HTR-8/SVneo (cell line): ENCODE measurements at regions not wholly inside any gene's neighbourhood (a gene's known extent, or its start where the extent isn't known, plus 50 kb on each side); places are given as distances from the start of the nearest gene placed in this dataset.

Source experiments
- DNase-seq: peaks from one replicate; pipeline ENCODE4 v3.0.0; 2011; ENCODE audit warnings: low spot score, mixed read lengths; ENCODE audit not compliant: insufficient read length
- FAIRE-seq: peaks from 2 replicates; lab custom pipeline; 2011; peaks lifted over from hg19 to GRCh38; lab: Jason Lieb, UNC

GRCh38 chr2:173752152-173752551 is 213.0 kb downstream of the SP3 start:
- FAIRE-seq = no peak

DNA sequence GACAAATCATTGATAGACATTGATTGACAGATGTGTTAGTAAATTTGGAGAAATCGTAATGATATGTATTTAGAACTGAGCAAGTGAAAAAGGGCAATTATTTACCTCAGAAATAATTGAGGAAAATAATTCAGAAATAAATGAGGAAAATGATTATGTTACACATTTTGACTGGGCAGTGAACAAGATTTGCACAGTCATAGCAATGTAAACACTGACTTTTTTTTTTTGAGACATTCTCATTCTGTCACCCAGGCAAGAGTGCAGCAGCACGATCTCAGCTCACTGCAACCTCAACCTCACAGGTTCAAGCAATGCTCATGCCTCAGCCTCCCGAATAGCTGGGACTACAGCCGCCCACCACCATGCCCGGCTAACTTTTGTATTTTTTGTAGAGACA is 211.7 kb downstream of the SP3 start:
- DNase-seq = no peak
- FAIRE-seq = no peak

More at GRCh38 chr2:173752152-173752551, 213.0 kb downstream of the SP3 start:
- DNase-seq = no peak

- no peak for DNase-seq
- no peak for FAIRE-seq
These were observed 211.0 kb downstream of the SP3 start for GRCh38 chr2:173754165-173754564.

GRCh38 chr2:173754837-173755236 is 210.3 kb downstream of the SP3 start:
- FAIRE-seq (no peak), DNase-seq (no peak)

GRCh38 chr2:173755798-173756197 is 209.4 kb downstream of the SP3 start:
- DNase-seq (no peak), FAIRE-seq (no peak)

GRCh38 chr2:173759959-173760358 is 205.2 kb downstream of the SP3 start:
- no peak for FAIRE-seq
- no peak for DNase-seq

GRCh38 chr2:173760553-173760952 is 204.6 kb downstream of the SP3 start:
- DNase-seq (no peak), FAIRE-seq (no peak)

DNA sequence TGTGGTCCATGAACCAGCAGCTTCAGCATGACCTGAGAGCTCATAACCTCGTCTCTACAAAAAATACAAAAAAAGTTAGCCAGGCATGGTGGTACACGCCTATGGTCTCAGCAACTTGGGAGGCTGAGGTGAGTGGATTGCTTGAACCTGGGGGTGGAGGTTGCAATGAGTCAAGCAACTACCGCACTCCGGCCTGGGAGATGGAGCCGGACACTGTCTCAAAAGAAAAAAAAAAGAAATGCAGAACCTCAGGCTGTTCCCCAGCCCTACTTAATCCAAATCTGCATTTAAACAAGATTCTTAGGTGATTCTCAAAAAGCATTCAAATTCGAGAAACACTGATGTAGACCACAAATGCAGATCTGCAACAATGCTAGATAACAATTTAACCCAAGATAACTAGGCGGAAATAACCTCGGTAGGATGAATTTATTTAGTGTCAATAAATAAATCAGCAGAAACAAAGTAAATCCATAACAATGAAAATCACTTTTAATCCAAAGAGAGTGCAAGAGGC is 203.5 kb downstream of the SP3 start:
- FAIRE-seq (no peak), DNase-seq (no peak)

DNA sequence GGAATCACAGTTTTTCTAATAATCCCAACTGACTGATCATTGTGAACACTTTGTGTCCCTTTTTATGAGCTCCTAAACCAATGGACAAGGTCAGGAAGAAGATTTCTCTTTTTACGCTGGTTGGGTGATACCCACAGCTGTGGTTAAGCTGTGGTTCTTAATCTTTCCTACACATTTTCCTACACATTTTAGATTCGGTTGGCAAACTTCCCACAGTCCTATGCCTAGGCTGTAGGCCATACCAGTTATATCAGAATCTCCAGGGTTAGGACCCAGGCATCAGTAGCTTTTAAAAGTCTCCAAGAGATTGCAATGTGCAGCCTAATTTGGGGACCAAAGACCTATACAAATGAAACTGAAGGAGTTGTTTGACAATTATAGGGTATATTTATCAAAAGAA is 203.0 kb downstream of the SP3 start:
- DNase-seq (no peak), FAIRE-seq (no peak)

GRCh38 chr2:173762864-173763263 is 202.3 kb downstream of the SP3 start:
- DNase-seq = no peak

DNA sequence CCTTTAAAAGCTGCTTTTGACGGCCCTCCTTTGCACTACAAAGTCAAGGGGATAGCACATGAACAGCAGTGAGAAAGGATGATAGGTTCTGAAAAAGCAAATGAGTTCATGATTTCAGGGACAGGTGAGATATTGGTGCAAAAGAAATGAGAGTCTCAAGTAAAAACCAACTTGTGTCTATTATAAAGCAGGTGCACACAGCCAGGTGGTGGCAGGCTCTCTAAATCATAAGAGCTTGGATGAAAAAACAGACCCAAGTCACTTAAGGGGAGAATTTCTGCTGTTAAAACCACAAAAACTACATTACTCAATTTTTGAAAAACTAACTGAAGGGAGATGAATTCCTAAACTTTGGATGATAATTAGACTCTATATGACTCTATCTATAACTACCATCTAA is 201.5 kb downstream of the SP3 start:
- no peak for FAIRE-seq
- DNase-seq = no peak

More at GRCh38 chr2:173762864-173763263, 202.3 kb downstream of the SP3 start:
- FAIRE-seq = no peak

DNA sequence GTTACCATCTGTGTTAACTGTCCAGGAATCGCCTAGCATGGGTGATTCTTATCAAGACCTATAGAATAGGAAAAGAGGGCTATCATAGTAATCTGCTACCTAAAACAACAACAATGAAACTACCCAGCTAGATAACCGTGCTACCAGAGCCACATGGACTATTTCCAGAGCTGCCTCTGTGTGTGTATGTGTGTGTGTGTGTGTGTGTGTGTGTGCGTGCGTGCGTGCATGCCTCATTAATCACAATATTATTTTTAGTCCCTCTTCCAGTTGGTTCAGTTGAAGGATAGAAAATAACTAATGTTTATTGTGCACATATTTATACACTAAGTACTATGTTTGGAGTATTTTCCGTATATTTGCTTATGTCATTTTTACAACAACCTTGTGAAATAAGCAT is 201.1 kb downstream of the SP3 start:
- FAIRE-seq (no peak), DNase-seq (no peak)

DNA sequence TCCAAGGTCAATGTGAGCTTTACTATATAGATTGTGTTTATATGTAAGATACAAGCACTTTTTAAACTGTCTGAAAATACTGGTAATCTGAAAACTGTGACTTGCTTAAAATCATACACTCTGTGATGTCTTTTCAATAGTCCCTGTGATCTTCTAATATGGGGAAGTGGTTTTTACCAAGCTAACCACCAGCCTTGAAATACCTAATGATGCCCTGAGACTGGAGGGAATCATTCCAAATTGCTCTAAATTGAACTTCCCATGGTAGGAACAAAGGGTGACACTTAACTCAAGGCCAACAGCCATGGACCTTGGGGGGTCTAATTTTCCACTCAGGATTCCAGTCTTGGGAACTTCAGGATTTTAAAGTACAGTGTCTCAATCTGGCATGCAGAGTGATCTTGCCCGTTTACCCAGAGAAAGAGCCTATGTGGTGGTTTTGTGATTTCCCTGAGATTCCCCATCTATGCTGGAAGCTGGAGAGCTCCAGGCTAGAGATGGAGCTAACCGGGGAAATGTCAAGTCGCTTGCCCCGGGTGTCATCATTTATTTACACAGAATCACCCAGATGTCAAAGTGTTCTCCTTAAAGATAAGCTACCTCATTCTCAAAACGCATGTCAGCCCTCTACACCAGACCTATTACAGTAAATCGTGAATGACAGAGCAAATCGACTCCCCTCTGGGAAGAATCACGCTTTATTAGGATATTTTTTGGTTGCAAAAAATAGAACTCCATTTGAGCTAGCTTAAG is 198.5 kb downstream of the SP3 start:
- FAIRE-seq (no peak), DNase-seq (no peak)

DNA sequence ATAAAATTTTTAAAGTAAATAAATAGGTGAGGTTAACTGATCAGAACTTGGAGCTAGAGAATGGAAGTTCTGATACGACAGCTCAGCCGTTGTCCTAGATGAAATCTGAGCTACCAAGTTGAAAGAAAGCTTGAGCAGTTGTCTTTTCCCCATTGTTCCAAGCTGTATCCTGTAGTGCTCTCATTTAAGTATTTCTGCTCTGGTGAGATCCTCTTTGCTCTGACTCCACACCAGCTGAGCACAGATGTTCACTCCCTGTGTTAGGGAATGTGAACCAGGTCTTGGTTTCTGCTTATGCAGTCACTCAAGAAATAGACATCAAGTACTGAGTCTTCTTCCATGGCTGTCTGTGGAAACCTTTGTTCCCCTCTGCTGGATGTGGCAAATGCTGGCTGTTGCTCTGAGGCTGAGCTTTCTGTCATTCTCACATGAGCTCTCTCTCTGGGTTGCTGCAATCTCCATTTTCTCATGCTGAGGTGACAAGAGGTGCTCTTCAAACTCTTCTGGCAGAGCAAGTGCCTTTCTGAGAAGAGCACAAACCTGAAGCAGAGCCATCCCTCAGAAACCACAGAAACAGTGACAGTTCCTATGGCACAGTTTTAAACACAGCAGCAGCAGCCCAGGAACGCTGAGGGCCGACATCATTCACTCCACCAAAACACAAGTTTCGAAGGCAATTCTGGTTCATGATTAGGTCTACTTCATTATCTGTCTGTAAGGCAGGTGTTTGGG is 194.1 kb downstream of the SP3 start:
- no peak for DNase-seq
- no peak for FAIRE-seq

GRCh38 chr2:173772205-173772604 is 193.0 kb downstream of the SP3 start:
- no peak for FAIRE-seq
- DNase-seq = no peak

GRCh38 chr2:173773076-173773475 is 192.1 kb downstream of the SP3 start:
- FAIRE-seq = no peak

DNA sequence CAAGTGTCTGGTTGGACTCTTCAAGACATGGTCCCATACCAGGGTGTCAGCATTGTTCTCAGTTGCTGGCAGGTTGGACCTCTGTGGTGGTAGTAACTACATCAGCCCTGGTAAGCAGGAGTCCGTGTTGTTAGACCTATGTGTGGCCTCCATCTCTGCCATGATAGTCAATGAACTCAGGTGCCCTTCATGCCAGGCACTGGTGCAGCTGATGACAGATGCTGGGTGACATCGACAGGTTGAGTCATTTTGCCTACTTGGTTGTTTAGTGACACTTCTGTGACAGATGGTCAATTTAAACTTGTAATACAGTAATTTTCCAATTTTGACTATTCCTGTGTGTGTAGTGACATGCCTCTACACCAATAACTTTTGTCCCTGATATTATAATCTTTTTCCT is 189.7 kb downstream of the SP3 start:
- peak; percentile 68 for FAIRE-seq

More at GRCh38 chr2:173773076-173773475, 192.1 kb downstream of the SP3 start:
- DNase-seq = no peak

GRCh38 chr2:173782681-173783080 is 182.5 kb downstream of the SP3 start:
- DNase-seq = no peak
- FAIRE-seq = no peak

More for the DNA sequence above, 189.7 kb downstream of the SP3 start:
- no peak for DNase-seq

DNA sequence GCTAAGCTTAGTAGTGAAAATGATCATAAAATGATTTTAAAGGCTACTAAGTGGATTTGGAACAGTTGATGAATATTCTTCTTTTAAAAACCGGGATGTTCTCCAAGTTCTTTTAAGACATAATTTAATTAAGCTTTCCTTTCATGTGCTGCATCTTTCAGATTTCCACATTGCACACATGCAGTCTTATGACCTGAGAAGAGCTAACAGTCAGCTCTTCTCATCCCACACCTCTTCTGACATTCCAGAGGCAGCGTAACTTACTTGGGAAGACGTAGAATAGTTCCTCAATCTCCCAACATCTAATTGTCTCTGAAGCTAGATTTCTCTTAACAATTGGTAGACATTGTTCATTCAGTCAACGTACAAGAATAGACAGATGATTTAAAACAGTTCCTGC is 181.8 kb downstream of the SP3 start:
- DNase-seq (no peak), FAIRE-seq (no peak)

DNA sequence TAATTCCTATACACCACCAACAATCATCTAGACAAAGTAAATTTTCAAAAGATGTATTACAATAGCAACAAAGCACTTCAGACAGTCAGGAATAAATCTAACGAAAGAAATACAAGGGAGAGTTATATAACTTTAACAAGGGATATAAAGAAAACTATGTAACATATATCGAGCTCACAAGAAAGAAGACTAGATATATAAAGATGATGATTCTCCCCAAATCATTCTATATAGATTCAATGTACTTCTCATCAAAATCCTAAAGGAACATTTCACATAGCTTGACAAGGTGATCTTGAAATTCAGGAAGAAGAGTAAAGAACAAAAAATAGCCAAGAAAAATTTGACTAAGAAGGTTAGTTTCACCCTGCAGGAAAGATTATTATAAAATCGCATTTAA is 179.4 kb downstream of the SP3 start:
- no peak for FAIRE-seq
- DNase-seq = no peak

GRCh38 chr2:173791502-173791901 is 173.7 kb downstream of the SP3 start:
- DNase-seq = no peak
- FAIRE-seq = no peak
